ENCODE measurements at regions not wholly inside any gene's neighbourhood (a gene's known extent, or its start where the extent isn't known, plus 50 kb on each side); places are given as distances from the start of the nearest gene placed in this dataset.
"Not testable (repeated sequence)": the region's sequence is repeated elsewhere in the genome, so short reads cannot be mapped to it uniquely, and the experiment has no call there.

GRCh38 chr18:73458186-73458964 is 590.6 kb upstream of the NETO1 start:
- DNase-seq (ENCODE audit: low read depth, low spot score) = no peak

- DNase-seq (ENCODE audit: low read depth, low spot score) = no peak
These were observed 588.9 kb upstream of the NETO1 start for GRCh38 chr18:73456643-73457042.

- DNase-seq (ENCODE audit: low read depth, low spot score) = no peak
These were observed 585.1 kb upstream of the NETO1 start for GRCh38 chr18:73452866-73453265.

GRCh38 chr18:73446502-73446901 is 578.7 kb upstream of the NETO1 start:
- DNase-seq (ENCODE audit: low read depth, low spot score) = no peak

GRCh38 chr18:73431620-73432019 is 563.8 kb upstream of the NETO1 start:
- DNase-seq (ENCODE audit: low read depth, low spot score) = no peak

- DNase-seq (ENCODE audit: low read depth, low spot score) = no peak
These were observed 553.2 kb upstream of the NETO1 start for GRCh38 chr18:73421010-73421409.

- DNase-seq (ENCODE audit: low read depth, low spot score) = no peak
These were observed 551.7 kb upstream of the NETO1 start for GRCh38 chr18:73419531-73419930.

GRCh38 chr18:73414598-73414997 is 546.8 kb upstream of the NETO1 start:
- no peak for DNase-seq (ENCODE audit: low read depth, low spot score)

GRCh38 chr18:73414069-73414468 is 546.3 kb upstream of the NETO1 start:
- no peak for DNase-seq (ENCODE audit: low read depth, low spot score)

- DNase-seq (ENCODE audit: low read depth, low spot score) = no peak
These were observed 541.5 kb upstream of the NETO1 start for GRCh38 chr18:73409242-73409641.

GRCh38 chr18:73408469-73408868 is 540.7 kb upstream of the NETO1 start:
- no peak for DNase-seq (ENCODE audit: low read depth, low spot score)

GRCh38 chr18:73407506-73407905 is 539.7 kb upstream of the NETO1 start:
- DNase-seq (ENCODE audit: low read depth, low spot score) = no peak

GRCh38 chr18:73384246-73384645 is 516.5 kb upstream of the NETO1 start:
- DNase-seq (ENCODE audit: low read depth, low spot score) = no peak

GRCh38 chr18:73381699-73382036 is 513.9 kb upstream of the NETO1 start:
- no peak for DNase-seq (ENCODE audit: low read depth, low spot score)

GRCh38 chr18:73381016-73381698 is 513.4 kb upstream of the NETO1 start:
- no peak for DNase-seq (ENCODE audit: low read depth, low spot score)

- no peak for DNase-seq (ENCODE audit: low read depth, low spot score)
These were observed 498.9 kb upstream of the NETO1 start for GRCh38 chr18:73366713-73367112.

GRCh38 chr18:73365018-73365417 is 497.2 kb upstream of the NETO1 start:
- no peak for DNase-seq (ENCODE audit: low read depth, low spot score)

GRCh38 chr18:73355121-73355520 is 487.3 kb upstream of the NETO1 start:
- DNase-seq (ENCODE audit: low read depth, low spot score) = no peak

- no peak for DNase-seq (ENCODE audit: low read depth, low spot score)
These were observed 484.8 kb upstream of the NETO1 start for GRCh38 chr18:73352546-73352945.

- DNase-seq (ENCODE audit: low read depth, low spot score) = no peak
These were observed 472.6 kb upstream of the NETO1 start for GRCh38 chr18:73340135-73340977.

- DNase-seq (ENCODE audit: low read depth, low spot score) = no peak
These were observed 463.5 kb upstream of the NETO1 start for GRCh38 chr18:73331212-73331772.

- not testable (repeated sequence) for DNase-seq (ENCODE audit: low read depth, low spot score)
These were observed 462.3 kb upstream of the NETO1 start for GRCh38 chr18:73330106-73330505.

Measured in activated naive CD8-positive, alpha-beta T cell treated with anti-CD3 and anti-CD28 coated beads, Interleukin-2, amount 50 U/mL, for 16 hours (primary cell).